ENCODE measurements at regions not wholly inside any gene's neighbourhood (a gene's known extent, or its start where the extent isn't known, plus 50 kb on each side); places are given as distances from the start of the nearest gene placed in this dataset.
"Not testable (repeated sequence)": the region's sequence is repeated elsewhere in the genome, so short reads cannot be mapped to it uniquely, and the experiment has no call there.

- peaks cover 2% of the 10 kb centered on the region for H3K9me3 ChIP-seq (ENCODE audit: control insufficient read depth, insufficient read depth, low read length)
- H3K4me1 ChIP-seq (ENCODE audit: control insufficient read depth, insufficient read depth, low read length): no peaks in the 10 kb centered on the region
- no peaks in the 10 kb centered on the region for H3K36me3 ChIP-seq (ENCODE audit: control insufficient read depth, insufficient read depth, low read length)
- H3K4me3 ChIP-seq (ENCODE audit: low read depth, low read length): no peak overlapping the region
- H3K27me3 ChIP-seq (ENCODE audit: control insufficient read depth, insufficient read depth, low read length): no peaks in the 10 kb centered on the region
- H3K9ac ChIP-seq (ENCODE audit: low read depth, low read length): no peak overlapping the region
These were observed 571.5 kb upstream of the PPP2R3A start for GRCh38 chr3:135393898-135394525.

- Histone ChIP-seq H3K9ac (ENCODE audit: low read depth, low read length) (no peak overlapping the region), H3K9me3 (ENCODE audit: control insufficient read depth, insufficient read depth, low read length) (no peaks in the 10 kb centered on the region), H3K27me3 (ENCODE audit: control insufficient read depth, insufficient read depth, low read length) (no peaks in the 10 kb centered on the region), H3K4me1 (ENCODE audit: control insufficient read depth, insufficient read depth, low read length) (no peaks in the 10 kb centered on the region), H3K36me3 (ENCODE audit: control insufficient read depth, insufficient read depth, low read length) (no peaks in the 10 kb centered on the region), H3K4me3 (ENCODE audit: low read depth, low read length) (no peak overlapping the region)
These were observed 553.1 kb upstream of the PPP2R3A start for GRCh38 chr3:135412475-135412874.

GRCh38 chr3:135416182-135416581 is 549.3 kb upstream of the PPP2R3A start:
- Histone ChIP-seq H3K27me3 (ENCODE audit: control insufficient read depth, insufficient read depth, low read length) (no peaks in the 10 kb centered on the region), H3K4me1 (ENCODE audit: control insufficient read depth, insufficient read depth, low read length) (no peaks in the 10 kb centered on the region), H3K9me3 (ENCODE audit: control insufficient read depth, insufficient read depth, low read length) (no peaks in the 10 kb centered on the region), H3K9ac (ENCODE audit: low read depth, low read length) (no peak overlapping the region), H3K4me3 (ENCODE audit: low read depth, low read length) (no peak overlapping the region), H3K36me3 (ENCODE audit: control insufficient read depth, insufficient read depth, low read length) (no peaks in the 10 kb centered on the region)

GRCh38 chr3:135419155-135419554 is 546.4 kb upstream of the PPP2R3A start:
- H3K27me3 ChIP-seq (ENCODE audit: control insufficient read depth, insufficient read depth, low read length): no peaks in the 10 kb centered on the region
- H3K9me3 ChIP-seq (ENCODE audit: control insufficient read depth, insufficient read depth, low read length): no peaks in the 10 kb centered on the region
- no peaks in the 10 kb centered on the region for H3K36me3 ChIP-seq (ENCODE audit: control insufficient read depth, insufficient read depth, low read length)
- H3K9ac ChIP-seq (ENCODE audit: low read depth, low read length): no peak overlapping the region
- no peak overlapping the region for H3K4me3 ChIP-seq (ENCODE audit: low read depth, low read length)
- H3K4me1 ChIP-seq (ENCODE audit: control insufficient read depth, insufficient read depth, low read length): no peaks in the 10 kb centered on the region

GRCh38 chr3:135426508-135426907 is 539.0 kb upstream of the PPP2R3A start:
- H3K4me1 ChIP-seq (ENCODE audit: control insufficient read depth, insufficient read depth, low read length): no peaks in the 10 kb centered on the region
- H3K36me3 ChIP-seq (ENCODE audit: control insufficient read depth, insufficient read depth, low read length): no peaks in the 10 kb centered on the region
- H3K4me3 ChIP-seq (ENCODE audit: low read depth, low read length): no peak overlapping the region
- no peak overlapping the region for H3K9ac ChIP-seq (ENCODE audit: low read depth, low read length)
- H3K27me3 ChIP-seq (ENCODE audit: control insufficient read depth, insufficient read depth, low read length): no peaks in the 10 kb centered on the region
- no peaks in the 10 kb centered on the region for H3K9me3 ChIP-seq (ENCODE audit: control insufficient read depth, insufficient read depth, low read length)

GRCh38 chr3:135432402-135432801 is 533.1 kb upstream of the PPP2R3A start:
- Histone ChIP-seq H3K36me3 (ENCODE audit: control insufficient read depth, insufficient read depth, low read length) (no peaks in the 10 kb centered on the region), H3K4me3 (ENCODE audit: low read depth, low read length) (no peak overlapping the region), H3K27me3 (ENCODE audit: control insufficient read depth, insufficient read depth, low read length) (no peaks in the 10 kb centered on the region), H3K4me1 (ENCODE audit: control insufficient read depth, insufficient read depth, low read length) (no peaks in the 10 kb centered on the region), H3K9me3 (ENCODE audit: control insufficient read depth, insufficient read depth, low read length) (no peaks in the 10 kb centered on the region), H3K9ac (ENCODE audit: low read depth, low read length) (no peak overlapping the region)

- peak overlapping the region; percentile 56 for H3K4me3 ChIP-seq (ENCODE audit: low read depth, low read length)
- not testable (repeated sequence) for H3K4me1 ChIP-seq (ENCODE audit: control insufficient read depth, insufficient read depth, low read length); H3K36me3 ChIP-seq (ENCODE audit: control insufficient read depth, insufficient read depth, low read length); H3K27me3 ChIP-seq (ENCODE audit: control insufficient read depth, insufficient read depth, low read length); H3K9me3 ChIP-seq (ENCODE audit: control insufficient read depth, insufficient read depth, low read length)
- H3K9ac ChIP-seq (ENCODE audit: low read depth, low read length): peak overlapping the region; percentile 60
These were observed 526.5 kb upstream of the PPP2R3A start for GRCh38 chr3:135438889-135439597.

- Histone ChIP-seq H3K9ac (ENCODE audit: low read depth, low read length) (peak overlapping the region; percentile 60), H3K4me3 (ENCODE audit: low read depth, low read length) (peak overlapping the region; percentile 56)
- H3K9me3 ChIP-seq (ENCODE audit: control insufficient read depth, insufficient read depth, low read length); H3K27me3 ChIP-seq (ENCODE audit: control insufficient read depth, insufficient read depth, low read length); H3K4me1 ChIP-seq (ENCODE audit: control insufficient read depth, insufficient read depth, low read length); H3K36me3 ChIP-seq (ENCODE audit: control insufficient read depth, insufficient read depth, low read length): not testable (repeated sequence)
These were observed 525.9 kb upstream of the PPP2R3A start for GRCh38 chr3:135439632-135440031.

GRCh38 chr3:135440233-135440632 is 525.3 kb upstream of the PPP2R3A start:
- Histone ChIP-seq H3K4me3 (ENCODE audit: low read depth, low read length) (no peak overlapping the region), H3K9me3 (ENCODE audit: control insufficient read depth, insufficient read depth, low read length) (no peaks in the 10 kb centered on the region), H3K9ac (ENCODE audit: low read depth, low read length) (no peak overlapping the region), H3K27me3 (ENCODE audit: control insufficient read depth, insufficient read depth, low read length) (no peaks in the 10 kb centered on the region), H3K36me3 (ENCODE audit: control insufficient read depth, insufficient read depth, low read length) (no peaks in the 10 kb centered on the region), H3K4me1 (ENCODE audit: control insufficient read depth, insufficient read depth, low read length) (no peaks in the 10 kb centered on the region)

- H3K36me3 ChIP-seq (ENCODE audit: control insufficient read depth, insufficient read depth, low read length): no peaks in the 10 kb centered on the region
- H3K9me3 ChIP-seq (ENCODE audit: control insufficient read depth, insufficient read depth, low read length): no peaks in the 10 kb centered on the region
- H3K4me1 ChIP-seq (ENCODE audit: control insufficient read depth, insufficient read depth, low read length): no peaks in the 10 kb centered on the region
- no peaks in the 10 kb centered on the region for H3K27me3 ChIP-seq (ENCODE audit: control insufficient read depth, insufficient read depth, low read length)
- H3K9ac ChIP-seq (ENCODE audit: low read depth, low read length): no peak overlapping the region
- no peak overlapping the region for H3K4me3 ChIP-seq (ENCODE audit: low read depth, low read length)
These were observed 524.8 kb upstream of the PPP2R3A start for GRCh38 chr3:135440746-135441145.

GRCh38 chr3:135444058-135444457 is 521.5 kb upstream of the PPP2R3A start:
- no peaks in the 10 kb centered on the region for H3K36me3 ChIP-seq (ENCODE audit: control insufficient read depth, insufficient read depth, low read length)
- no peak overlapping the region for H3K4me3 ChIP-seq (ENCODE audit: low read depth, low read length)
- H3K4me1 ChIP-seq (ENCODE audit: control insufficient read depth, insufficient read depth, low read length): no peaks in the 10 kb centered on the region
- H3K9ac ChIP-seq (ENCODE audit: low read depth, low read length): no peak overlapping the region
- H3K9me3 ChIP-seq (ENCODE audit: control insufficient read depth, insufficient read depth, low read length): no peaks in the 10 kb centered on the region
- no peaks in the 10 kb centered on the region for H3K27me3 ChIP-seq (ENCODE audit: control insufficient read depth, insufficient read depth, low read length)

GRCh38 chr3:135447483-135447882 is 518.0 kb upstream of the PPP2R3A start:
- Histone ChIP-seq H3K27me3 (ENCODE audit: control insufficient read depth, insufficient read depth, low read length) (no peaks in the 10 kb centered on the region), H3K4me1 (ENCODE audit: control insufficient read depth, insufficient read depth, low read length) (no peaks in the 10 kb centered on the region), H3K9me3 (ENCODE audit: control insufficient read depth, insufficient read depth, low read length) (no peaks in the 10 kb centered on the region), H3K4me3 (ENCODE audit: low read depth, low read length) (no peak overlapping the region), H3K9ac (ENCODE audit: low read depth, low read length) (no peak overlapping the region), H3K36me3 (ENCODE audit: control insufficient read depth, insufficient read depth, low read length) (no peaks in the 10 kb centered on the region)
